Muscle layer of duodenum (tissue), 2 donors: ENCODE measurements at regions not wholly inside any gene's neighbourhood (a gene's known extent, or its start where the extent isn't known, plus 50 kb on each side); places are given as distances from the start of the nearest gene placed in this dataset.

ENCODE experiments used
- H3K27ac ChIP-seq: one replicate; pipeline ENCODE4 v1.7.0; 2013; ENCODE audit warnings: mild to moderate bottlenecking, low read length
- H3K27me3 ChIP-seq: one replicate; pipeline ENCODE4 v1.7.0; 2013; ENCODE audit warnings: low read depth, mild to moderate bottlenecking, control low read depth, low read length
- H3K36me3 ChIP-seq, 2 donors: one replicate each; pipeline ENCODE4 v1.7.0; 2013; ENCODE audit warnings: low read length in 2 of 2, control low read depth in 1 of 2, mild to moderate bottlenecking in 1 of 2; ENCODE audit not compliant: insufficient read depth in 2 of 2, control insufficient read depth in 1 of 2
- H3K4me1 ChIP-seq, 2 donors: one replicate each; pipeline ENCODE4 v1.7.0; 2013; ENCODE audit warnings: low read length in 2 of 2, mild to moderate bottlenecking in 2 of 2, control low read depth in 1 of 2, moderate library complexity in 1 of 2; ENCODE audit not compliant: insufficient read depth in 2 of 2, control insufficient read depth in 1 of 2
- H3K4me3 ChIP-seq, 2 donors: one replicate each; pipeline ENCODE4 v1.7.0; 2013; ENCODE audit warnings: low read length in 2 of 2, low read depth in 1 of 2, mild to moderate bottlenecking in 1 of 2
- H3K9me3 ChIP-seq, 2 donors: one replicate each; pipeline ENCODE4 v1.7.0; 2013; ENCODE audit warnings: low read length in 2 of 2, control low read depth in 1 of 2, mild to moderate bottlenecking in 1 of 2; ENCODE audit not compliant: control insufficient read depth in 1 of 2
- donor health status: healthy.

DNA sequence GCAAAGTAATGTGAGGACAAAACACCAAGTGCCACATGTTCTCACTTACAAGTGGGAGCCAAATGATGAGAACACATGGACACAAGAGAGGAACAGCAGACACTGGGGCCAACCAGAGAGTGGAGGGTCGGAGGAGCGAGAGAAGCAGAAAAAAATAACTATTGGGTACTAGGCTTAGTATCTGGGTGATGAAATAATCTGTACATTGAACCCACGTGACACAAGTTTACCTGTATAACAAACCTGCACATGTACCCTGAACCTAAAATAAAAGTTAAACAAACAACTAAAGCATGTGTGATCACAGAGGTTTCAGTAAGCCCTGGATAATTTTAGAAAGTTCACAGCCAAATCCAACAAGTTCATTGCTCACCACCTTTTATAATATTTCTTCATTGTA, 160.1 kb downstream of the TENT4A start:
- Histone ChIP-seq H3K4me1 (no peaks in the 10 kb centered on the region), H3K9me3 (no peaks in the 10 kb centered on the region), H3K27me3 (no peaks in the 10 kb centered on the region), H3K4me3 (no peak overlapping the region), H3K27ac (no peak overlapping the region), H3K36me3 (no peaks in the 10 kb centered on the region)

DNA sequence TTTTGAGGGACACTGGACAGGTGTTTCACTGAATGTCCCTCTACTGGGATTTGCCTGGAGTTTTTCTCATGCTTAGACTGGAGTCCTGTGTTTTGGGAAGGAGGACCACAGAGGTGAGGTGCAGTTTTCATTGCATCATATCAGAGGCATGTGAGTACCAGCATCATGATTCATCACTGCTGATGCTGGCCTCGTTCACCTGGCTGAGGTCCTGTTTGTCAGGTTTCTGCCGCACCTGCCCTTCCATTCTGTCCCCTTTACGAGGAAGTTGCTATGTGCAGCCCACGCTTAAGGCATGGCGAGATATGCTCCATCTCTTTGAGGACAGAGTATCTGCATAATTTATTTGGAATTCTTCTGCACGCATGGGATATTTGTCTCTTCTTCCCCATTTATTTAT, 162.1 kb downstream of the TENT4A start:
- H3K4me1 ChIP-seq, result no peaks in the 10 kb centered on the region
- H3K4me3 ChIP-seq, result no peak overlapping the region
- H3K27me3 ChIP-seq, result no peaks in the 10 kb centered on the region
- no peaks in the 10 kb centered on the region for H3K9me3 ChIP-seq
- no peak overlapping the region for H3K27ac ChIP-seq
- H3K36me3 ChIP-seq, result no peaks in the 10 kb centered on the region

DNA sequence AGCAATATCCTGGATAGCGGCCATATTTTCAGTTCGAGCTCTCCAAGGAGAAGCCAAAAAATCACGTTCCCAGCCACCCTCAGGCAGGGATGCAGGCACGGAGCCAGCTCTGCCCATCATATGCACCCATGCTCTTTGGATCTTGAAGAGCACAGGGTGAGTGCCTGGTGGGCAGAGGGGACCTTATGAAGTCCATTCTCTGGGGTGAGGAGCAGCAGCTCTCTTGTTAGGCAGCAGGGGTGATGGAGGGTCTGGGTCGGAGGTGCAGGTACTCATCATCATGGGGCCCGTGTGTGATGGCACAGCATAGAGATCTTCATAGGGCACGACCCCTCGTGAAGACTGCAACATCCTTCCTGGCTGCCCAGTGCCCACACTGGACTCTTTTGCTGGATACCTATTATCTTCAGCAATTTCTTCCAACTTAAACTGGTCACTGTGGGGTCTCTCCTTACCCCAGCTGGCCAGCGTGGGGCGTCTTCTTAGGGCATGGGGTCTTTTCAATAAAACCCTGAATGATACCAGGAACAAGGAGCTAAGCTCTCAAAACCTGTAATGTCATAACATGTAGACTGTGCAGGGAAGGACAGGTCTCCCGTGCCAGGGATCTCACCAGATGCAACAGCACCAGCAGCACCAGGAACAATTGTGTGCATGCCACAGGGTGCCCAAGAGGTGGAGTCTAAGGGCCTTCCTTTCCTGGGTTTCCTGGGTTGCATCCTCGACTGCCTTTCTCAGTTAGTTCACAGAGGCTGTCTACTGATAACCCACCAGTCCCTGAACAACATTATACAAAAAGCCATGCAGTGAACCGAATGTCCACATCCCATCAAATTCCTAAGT, 165.0 kb downstream of the TENT4A start:
- Histone ChIP-seq H3K9me3 (no peaks in the 10 kb centered on the region), H3K27ac (no peak overlapping the region), H3K4me3 (no peak overlapping the region), H3K27me3 (no peaks in the 10 kb centered on the region), H3K36me3 (no peaks in the 10 kb centered on the region), H3K4me1 (no peaks in the 10 kb centered on the region)

DNA sequence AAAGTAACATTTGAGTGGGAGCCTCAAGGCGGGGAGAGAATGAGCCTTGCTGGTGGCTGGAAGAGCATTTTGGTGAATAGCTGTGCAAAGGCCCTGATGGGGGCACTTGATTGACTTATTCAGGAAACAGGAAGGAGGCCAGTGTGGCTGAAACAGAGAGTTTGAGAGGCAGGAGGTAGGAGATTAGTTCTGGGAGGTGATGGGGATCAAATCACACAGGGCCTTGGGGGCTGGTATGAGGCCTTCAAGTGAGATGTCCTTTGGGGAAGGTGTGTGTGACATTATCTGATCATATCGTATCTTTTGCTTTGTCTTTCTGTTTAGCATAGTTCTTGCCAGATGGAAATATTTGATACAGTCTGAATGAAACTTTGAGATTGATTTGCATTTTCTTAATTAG, 172.3 kb downstream of the TENT4A start:
- no peaks in the 10 kb centered on the region for H3K27me3 ChIP-seq
- no peaks in the 10 kb centered on the region for H3K4me1 ChIP-seq
- H3K36me3 ChIP-seq, result no peaks in the 10 kb centered on the region
- H3K9me3 ChIP-seq, result peaks cover 10 to 16% of the 10 kb centered on the region in 2 donors
- no peak overlapping the region for H3K27ac ChIP-seq
- H3K4me3 ChIP-seq, result no peak overlapping the region

DNA sequence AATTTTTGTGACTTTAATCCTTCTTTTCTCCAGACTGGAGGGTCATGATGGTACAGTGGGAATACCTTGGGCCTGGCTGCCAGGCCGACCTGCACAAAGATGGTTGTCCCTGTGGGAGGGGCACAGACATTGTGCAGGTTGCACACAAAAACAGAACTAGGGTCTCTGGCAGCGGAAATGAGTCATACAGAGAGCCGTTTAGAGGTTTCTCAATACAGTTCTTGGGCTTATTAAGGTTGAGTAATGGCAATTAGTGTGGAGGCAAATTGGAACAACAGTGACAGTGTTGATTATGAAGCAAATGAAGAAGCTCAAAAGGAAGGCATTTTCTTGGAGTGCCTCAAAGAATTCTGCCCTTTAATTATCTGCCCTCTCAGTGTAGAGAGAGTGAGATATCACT, 173.6 kb downstream of the TENT4A start:
- no peak overlapping the region for H3K27ac ChIP-seq
- H3K36me3 ChIP-seq, result no peaks in the 10 kb centered on the region
- H3K4me3 ChIP-seq, result no peak overlapping the region
- H3K9me3 ChIP-seq, result peaks cover 10 to 16% of the 10 kb centered on the region in 2 donors
- no peaks in the 10 kb centered on the region for H3K4me1 ChIP-seq
- no peaks in the 10 kb centered on the region for H3K27me3 ChIP-seq

DNA sequence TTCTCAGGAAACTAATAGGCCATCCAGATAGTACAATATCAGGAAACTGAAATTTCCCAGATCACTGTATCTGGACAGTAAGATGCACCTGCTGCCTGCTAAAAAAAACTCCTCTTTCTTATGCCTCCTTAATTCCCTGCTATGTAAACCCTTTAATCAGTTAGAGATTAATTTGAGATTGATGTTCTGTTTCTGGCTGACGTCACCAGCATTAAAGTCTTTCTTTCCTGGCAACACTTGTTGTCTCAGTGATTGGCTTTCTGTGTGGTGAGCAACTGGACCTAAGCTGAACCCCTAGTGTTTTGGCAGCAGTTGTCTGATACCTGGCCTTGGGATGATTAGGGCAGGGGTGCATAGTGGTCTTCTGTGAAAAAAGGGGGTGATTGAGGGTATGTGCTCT, 175.8 kb downstream of the TENT4A start:
- no peaks in the 10 kb centered on the region for H3K4me1 ChIP-seq
- H3K27ac ChIP-seq, result no peak overlapping the region
- peaks cover 10 to 16% of the 10 kb centered on the region in 2 donors for H3K9me3 ChIP-seq
- H3K36me3 ChIP-seq, result no peaks in the 10 kb centered on the region
- H3K4me3 ChIP-seq, result peak overlapping the region; percentile 17 to 23
- H3K27me3 ChIP-seq, result no peaks in the 10 kb centered on the region

DNA sequence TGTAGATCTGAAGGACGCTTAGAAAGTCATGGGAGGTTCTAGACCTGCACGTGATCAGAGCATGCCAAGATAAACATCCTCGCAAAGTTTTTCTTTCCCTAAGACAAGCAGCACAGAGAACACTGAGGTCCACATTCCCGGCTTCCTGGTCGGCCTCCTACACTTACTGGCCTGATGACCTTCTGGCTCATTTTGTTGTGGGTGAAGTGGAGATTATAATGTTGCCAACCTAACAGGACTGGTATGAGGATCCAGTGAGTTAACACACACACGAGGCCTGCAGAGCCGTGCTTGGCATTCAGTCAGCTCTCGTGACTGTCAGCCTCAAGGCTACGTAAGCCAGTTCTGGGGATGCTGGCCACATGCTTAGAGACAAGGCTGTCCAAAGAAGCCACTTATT, 186.0 kb downstream of the TENT4A start:
- H3K36me3 ChIP-seq, result no peaks in the 10 kb centered on the region
- no peaks in the 10 kb centered on the region for H3K4me1 ChIP-seq
- H3K27ac ChIP-seq, result no peak overlapping the region
- no peak overlapping the region for H3K4me3 ChIP-seq
- no peaks in the 10 kb centered on the region for H3K27me3 ChIP-seq
- no peaks in the 10 kb centered on the region for H3K9me3 ChIP-seq

DNA sequence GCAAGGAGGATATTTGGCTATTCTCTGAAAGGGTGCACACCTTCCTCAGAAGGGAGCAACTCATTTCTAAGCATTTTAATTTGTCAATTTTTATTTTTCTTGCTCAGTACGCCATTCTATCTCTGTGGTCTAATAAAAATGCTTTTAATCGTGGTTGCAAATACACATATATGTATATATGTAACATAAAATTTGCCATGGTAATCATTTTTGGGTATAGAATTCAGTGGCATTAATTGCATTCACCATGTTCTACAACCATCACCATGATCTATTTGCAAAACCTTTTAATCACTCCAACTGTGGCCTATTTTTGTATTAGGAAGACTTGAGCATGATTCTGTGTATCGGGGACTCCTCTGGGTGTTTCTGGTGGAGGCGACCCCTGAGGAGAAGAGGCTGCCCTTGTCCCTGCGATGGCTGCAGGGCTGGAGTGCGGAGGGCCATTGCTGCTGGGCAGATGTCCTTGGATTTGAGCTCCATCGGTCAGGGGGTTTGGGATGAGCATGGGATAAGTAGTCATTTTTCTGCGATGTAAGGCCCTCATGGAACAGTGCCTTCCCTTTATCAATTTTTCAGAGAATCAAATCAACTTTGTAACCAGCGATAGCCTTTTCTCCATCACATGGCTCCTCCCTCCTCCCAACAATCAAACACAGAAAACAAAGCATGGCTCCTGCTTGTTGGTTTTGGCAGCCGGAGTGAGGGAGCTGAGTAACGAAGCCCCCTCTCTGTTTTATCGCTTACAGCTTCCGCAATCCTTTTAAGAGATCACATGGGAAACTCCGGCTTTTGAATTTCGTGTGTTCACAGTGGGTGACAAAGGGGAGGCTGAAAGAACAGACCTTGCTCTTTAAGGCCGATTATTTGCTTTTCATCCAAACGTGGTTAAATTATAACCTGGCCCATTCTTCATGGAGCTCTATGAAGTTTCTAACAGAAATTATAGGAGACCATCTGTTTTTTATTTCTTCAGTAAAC, 187.3 kb downstream of the TENT4A start:
- Histone ChIP-seq H3K9me3 (no peaks in the 10 kb centered on the region), H3K27ac (no peak overlapping the region), H3K4me1 (no peaks in the 10 kb centered on the region), H3K4me3 (no peak overlapping the region), H3K36me3 (no peaks in the 10 kb centered on the region), H3K27me3 (no peaks in the 10 kb centered on the region)

DNA sequence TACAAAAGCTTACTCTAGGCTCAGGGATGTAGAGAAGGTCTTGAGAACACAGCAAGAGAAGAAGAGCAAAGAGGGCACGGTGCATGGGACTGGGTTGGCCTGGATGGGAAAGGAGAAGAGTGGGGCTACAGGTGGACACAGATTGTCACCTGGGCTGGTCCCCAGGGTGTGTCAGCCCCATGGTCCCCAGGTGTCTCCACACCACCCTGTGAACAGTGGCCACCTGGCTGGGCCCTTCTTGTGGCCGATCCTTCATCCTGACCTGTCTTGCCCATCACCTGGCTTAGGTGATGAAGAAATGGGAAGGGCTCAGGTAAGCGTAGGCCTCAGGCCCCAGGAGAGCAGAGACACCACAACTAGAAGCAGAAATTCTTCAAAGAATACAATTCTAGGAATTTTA, 188.9 kb downstream of the TENT4A start:
- H3K36me3 ChIP-seq, result no peaks in the 10 kb centered on the region
- H3K27me3 ChIP-seq, result no peaks in the 10 kb centered on the region
- H3K4me1 ChIP-seq, result no peaks in the 10 kb centered on the region
- H3K9me3 ChIP-seq, result no peaks in the 10 kb centered on the region
- H3K4me3 ChIP-seq, result no peak overlapping the region
- no peak overlapping the region for H3K27ac ChIP-seq

DNA sequence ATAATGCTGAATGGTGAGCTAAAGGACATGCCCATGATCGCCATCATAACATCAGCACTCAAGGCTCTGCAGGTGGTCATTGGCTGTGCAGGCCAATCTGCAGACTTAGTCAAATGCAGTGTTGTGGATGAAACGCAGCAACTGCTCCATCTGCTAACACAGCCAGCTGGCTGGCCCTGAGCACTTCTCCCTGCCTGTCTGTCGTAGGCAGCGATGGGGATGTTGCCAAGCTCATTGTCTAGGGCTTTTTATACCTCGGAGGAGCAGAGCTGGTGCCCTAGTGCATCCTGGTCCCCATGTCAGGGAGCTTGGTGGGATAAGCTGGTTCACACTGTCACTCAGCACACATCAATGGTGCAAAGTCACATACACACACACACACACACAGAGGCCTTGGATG, 189.4 kb downstream of the TENT4A start:
- H3K27ac ChIP-seq, result no peak overlapping the region
- H3K36me3 ChIP-seq, result no peaks in the 10 kb centered on the region
- no peaks in the 10 kb centered on the region for H3K9me3 ChIP-seq
- H3K4me3 ChIP-seq, result no peak overlapping the region
- no peaks in the 10 kb centered on the region for H3K27me3 ChIP-seq
- no peaks in the 10 kb centered on the region for H3K4me1 ChIP-seq

DNA sequence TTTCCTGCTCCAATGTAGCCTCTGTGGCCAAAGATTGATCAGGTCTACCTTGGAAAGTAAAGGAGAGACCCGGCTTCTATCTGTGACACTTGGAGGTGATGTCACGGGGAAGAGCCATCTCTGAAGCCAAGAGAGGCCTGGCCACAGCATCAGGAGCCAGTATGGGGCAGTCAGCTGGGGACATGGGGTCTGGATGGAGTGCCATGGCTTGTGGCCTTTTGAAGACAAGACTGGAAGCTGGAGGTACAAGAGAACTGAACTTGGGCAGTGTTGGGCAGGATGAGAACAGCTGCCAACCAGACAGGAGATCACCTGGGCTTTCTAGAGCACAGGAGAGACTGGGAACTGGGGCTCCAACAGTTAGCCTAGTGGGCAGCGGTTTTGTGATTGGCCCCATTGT, 190.7 kb downstream of the TENT4A start:
- no peaks in the 10 kb centered on the region for H3K36me3 ChIP-seq
- H3K4me1 ChIP-seq, result no peaks in the 10 kb centered on the region
- no peak overlapping the region for H3K27ac ChIP-seq
- H3K27me3 ChIP-seq, result no peaks in the 10 kb centered on the region
- no peak overlapping the region for H3K4me3 ChIP-seq
- no peaks in the 10 kb centered on the region for H3K9me3 ChIP-seq
